ENCODE measurements at regions not wholly inside any gene's neighbourhood (a gene's known extent, or its start where the extent isn't known, plus 50 kb on each side); places are given as distances from the start of the nearest gene placed in this dataset.

DNA sequence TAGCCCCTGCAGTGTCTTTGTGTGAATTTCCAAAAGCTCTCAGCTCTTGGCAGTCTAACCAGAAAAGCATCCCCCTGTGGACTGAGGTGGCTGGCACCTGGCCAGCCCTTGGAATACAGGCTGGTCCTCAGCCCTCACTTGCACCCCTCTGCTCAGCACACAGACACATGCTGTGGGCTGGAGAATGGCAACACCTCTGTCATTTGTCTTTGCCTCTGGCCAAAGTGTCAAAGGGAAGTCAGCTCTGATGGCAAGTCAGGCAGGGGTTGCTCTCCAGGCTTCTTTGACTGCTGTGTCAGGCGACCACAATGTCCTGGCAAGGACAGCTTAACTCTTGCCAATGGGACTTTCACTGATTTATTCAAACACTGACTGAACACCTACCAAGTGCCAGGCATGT is 724.8 kb downstream of the INHBA start:
- no peaks in the 10 kb centered on the region for H3K36me3 ChIP-seq
- no peaks in the 10 kb centered on the region for H3K27me3 ChIP-seq
- no peak overlapping the region for H3K4me3 ChIP-seq
- H3K9me3 ChIP-seq, result no peaks in the 10 kb centered on the region
- 85% methylated on average over 1 of the region's 1 CpG for WGBS
- H3K27ac ChIP-seq, result no peak overlapping the region
- no peak for TF ChIP-seq EP300 (IDR thresholded peaks at IDR 0.05)
- TF ChIP-seq POLR2AphosphoS5 (IDR thresholded peaks at IDR 0.05), result no peak
- no peak for TF ChIP-seq POLR2A (IDR thresholded peaks at IDR 0.05)
- TF ChIP-seq, protein P1, sequence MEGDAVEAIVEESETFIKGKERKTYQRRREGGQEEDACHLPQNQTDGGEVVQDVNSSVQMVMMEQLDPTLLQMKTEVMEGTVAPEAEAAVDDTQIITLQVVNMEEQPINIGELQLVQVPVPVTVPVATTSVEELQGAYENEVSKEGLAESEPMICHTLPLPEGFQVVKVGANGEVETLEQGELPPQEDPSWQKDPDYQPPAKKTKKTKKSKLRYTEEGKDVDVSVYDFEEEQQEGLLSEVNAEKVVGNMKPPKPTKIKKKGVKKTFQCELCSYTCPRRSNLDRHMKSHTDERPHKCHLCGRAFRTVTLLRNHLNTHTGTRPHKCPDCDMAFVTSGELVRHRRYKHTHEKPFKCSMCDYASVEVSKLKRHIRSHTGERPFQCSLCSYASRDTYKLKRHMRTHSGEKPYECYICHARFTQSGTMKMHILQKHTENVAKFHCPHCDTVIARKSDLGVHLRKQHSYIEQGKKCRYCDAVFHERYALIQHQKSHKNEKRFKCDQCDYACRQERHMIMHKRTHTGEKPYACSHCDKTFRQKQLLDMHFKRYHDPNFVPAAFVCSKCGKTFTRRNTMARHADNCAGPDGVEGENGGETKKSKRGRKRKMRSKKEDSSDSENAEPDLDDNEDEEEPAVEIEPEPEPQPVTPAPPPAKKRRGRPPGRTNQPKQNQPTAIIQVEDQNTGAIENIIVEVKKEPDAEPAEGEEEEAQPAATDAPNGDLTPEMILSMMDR (IDR thresholded peaks at IDR 0.05), result no peak
- DNase-seq (ENCODE audit: low spot score in 2 of 2), result no peak
- no peaks in the 10 kb centered on the region for H3K4me1 ChIP-seq

- Histone ChIP-seq H3K36me3 (no peaks in the 10 kb centered on the region), H3K27me3 (no peaks in the 10 kb centered on the region), H3K27ac (no peak overlapping the region), H3K9me3 (no peaks in the 10 kb centered on the region), H3K4me3 (no peak overlapping the region), H3K4me1 (no peaks in the 10 kb centered on the region)
- TF ChIP-seq, protein P1 (IDR thresholded peaks at IDR 0.05), result no peak
- DNase-seq (ENCODE audit: low spot score in 2 of 2), result no peak
- 55% methylated on average over 1 of the region's 1 CpG for WGBS
These were observed 725.4 kb downstream of the INHBA start for GRCh38 chr7:40977533-40977932.

- WGBS, result 89% methylated on average over 1 of the region's 1 CpG
- no peak overlapping the region for H3K27ac ChIP-seq
- H3K4me3 ChIP-seq, result no peak overlapping the region
- no peaks in the 10 kb centered on the region for H3K4me1 ChIP-seq
- no peak for DNase-seq (ENCODE audit: low spot score in 2 of 2)
- H3K36me3 ChIP-seq, result no peaks in the 10 kb centered on the region
- H3K27me3 ChIP-seq, result no peaks in the 10 kb centered on the region
- H3K9me3 ChIP-seq, result no peaks in the 10 kb centered on the region
- TF ChIP-seq, protein P1 (IDR thresholded peaks at IDR 0.05), result no peak
- TF ChIP-seq EP300 (IDR thresholded peaks at IDR 0.05) (no peak), POLR2AphosphoS5 (IDR thresholded peaks at IDR 0.05) (no peak)
These were observed 730.5 kb downstream of the INHBA start for GRCh38 chr7:40972426-40972825.

DNA sequence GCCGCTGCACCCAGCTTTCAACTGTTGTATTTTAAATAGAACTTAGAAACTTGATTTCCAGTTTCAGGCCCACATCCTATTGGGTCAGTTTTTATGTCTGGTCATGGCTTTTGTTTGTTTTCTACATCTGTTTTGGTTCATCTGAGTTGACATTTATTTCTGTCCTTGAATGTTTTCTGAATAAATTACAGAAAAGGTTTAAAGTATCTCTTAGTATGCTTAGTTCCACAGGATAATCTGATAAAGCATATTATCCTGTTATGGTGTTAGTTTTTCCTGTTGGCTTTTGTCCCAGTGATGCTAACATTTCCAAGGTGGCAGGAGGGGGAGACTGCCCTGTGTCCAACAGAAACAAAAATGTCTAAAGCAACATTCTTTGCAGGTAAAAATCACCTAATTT is 733.2 kb downstream of the INHBA start:
- no peaks in the 10 kb centered on the region for H3K27me3 ChIP-seq
- no peak for TF ChIP-seq POLR2A (IDR thresholded peaks at IDR 0.05)
- TF ChIP-seq, protein P1 (IDR thresholded peaks at IDR 0.05), result no peak
- no peak for TF ChIP-seq POLR2AphosphoS5 (IDR thresholded peaks at IDR 0.05)
- no peak for TF ChIP-seq EP300 (IDR thresholded peaks at IDR 0.05)
- 75% methylated on average over 1 of the region's 1 CpG for WGBS
- H3K27ac ChIP-seq, result no peak overlapping the region
- H3K4me1 ChIP-seq, result no peaks in the 10 kb centered on the region
- no peak overlapping the region for H3K4me3 ChIP-seq
- H3K36me3 ChIP-seq, result no peaks in the 10 kb centered on the region
- no peak for DNase-seq (ENCODE audit: low spot score in 2 of 2)
- no peaks in the 10 kb centered on the region for H3K9me3 ChIP-seq

DNA sequence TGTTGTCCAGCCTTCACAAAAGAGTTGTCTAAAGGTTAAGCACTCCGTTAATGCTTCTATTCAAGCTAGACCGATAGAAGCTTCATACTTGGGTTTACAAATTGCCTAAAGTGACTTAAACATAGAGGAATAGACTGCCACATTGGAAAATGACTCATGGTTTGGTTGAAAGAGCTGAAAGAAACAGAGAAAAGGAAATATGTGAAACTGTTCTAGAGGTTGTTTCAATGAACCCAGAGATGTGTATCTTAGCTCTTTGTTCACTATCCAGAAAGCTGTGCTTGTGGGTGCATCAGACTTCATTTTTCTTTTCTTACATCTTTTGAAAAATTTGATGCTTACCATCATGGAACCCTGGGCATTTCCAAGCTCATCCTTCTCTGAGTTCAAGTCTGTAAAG is 736.2 kb downstream of the INHBA start:
- no peak overlapping the region for H3K27ac ChIP-seq
- H3K9me3 ChIP-seq, result no peaks in the 10 kb centered on the region
- no peak overlapping the region for H3K4me3 ChIP-seq
- WGBS, result 94% methylated on average over 2 of the region's 2 CpGs
- H3K36me3 ChIP-seq, result no peaks in the 10 kb centered on the region
- H3K27me3 ChIP-seq, result no peaks in the 10 kb centered on the region
- no peak for TF ChIP-seq POLR2AphosphoS5 (IDR thresholded peaks at IDR 0.05)
- TF ChIP-seq, protein P1 (IDR thresholded peaks at IDR 0.05), result no peak
- TF ChIP-seq EP300 (IDR thresholded peaks at IDR 0.05), result no peak
- no peak for TF ChIP-seq POLR2A (IDR thresholded peaks at IDR 0.05)
- no peak for DNase-seq (ENCODE audit: low spot score in 2 of 2)
- H3K4me1 ChIP-seq, result no peaks in the 10 kb centered on the region

All from suprapubic skin (tissue), 4 donors.